Bronchial epithelial cell (primary cell): ENCODE measurements at regions not wholly inside any gene's neighbourhood (a gene's known extent, or its start where the extent isn't known, plus 50 kb on each side); places are given as distances from the start of the nearest gene placed in this dataset.
"Not testable (repeated sequence)": the region's sequence is repeated elsewhere in the genome, so short reads cannot be mapped to it uniquely, and the experiment has no call there.

ENCODE experiments used
- DNase-seq: peaks from one replicate; pipeline ENCODE4 v3.0.0-alpha.2; 2010; ENCODE audit warnings: low read depth
- FAIRE-seq: peaks from 2 replicates; lab custom pipeline; 2011; peaks lifted over from hg19 to GRCh38; lab: Jason Lieb, UNC
- H3K27me3 ChIP-seq: 2 replicates; pipeline ENCODE4 v1.5.1; 2011; ENCODE audit warnings: low read length; ENCODE audit not compliant: control insufficient read depth, insufficient read depth
- H3K36me3 ChIP-seq: 2 replicates; pipeline ENCODE4 v1.5.1; 2011; ENCODE audit warnings: low read length; ENCODE audit not compliant: control insufficient read depth, insufficient read depth
- H3K4me3 ChIP-seq: 2 replicates; pipeline ENCODE4 v1.5.1; 2011; ENCODE audit warnings: mild to moderate bottlenecking, low read depth, low read length, control low read depth
- CTCF ChIP-seq: IDR thresholded peaks from 2 replicates; pipeline ENCODE4 v1.5.1; 2011; ENCODE audit warnings: mild to moderate bottlenecking, moderate library complexity, low read length, control low read depth, inconsistent platforms; ENCODE audit not compliant: insufficient read depth, severe bottlenecking

- no peaks in the 10 kb centered on the region for H3K27me3 ChIP-seq
- no peak for TF ChIP-seq CTCF
- FAIRE-seq, result no peak
- no peak for DNase-seq
- no peaks in the 10 kb centered on the region for H3K36me3 ChIP-seq
- H3K4me3 ChIP-seq, result no peak overlapping the region
These were observed 741.8 kb upstream of the MIR17HG start for GRCh38 chr13:90605664-90606063.

DNA sequence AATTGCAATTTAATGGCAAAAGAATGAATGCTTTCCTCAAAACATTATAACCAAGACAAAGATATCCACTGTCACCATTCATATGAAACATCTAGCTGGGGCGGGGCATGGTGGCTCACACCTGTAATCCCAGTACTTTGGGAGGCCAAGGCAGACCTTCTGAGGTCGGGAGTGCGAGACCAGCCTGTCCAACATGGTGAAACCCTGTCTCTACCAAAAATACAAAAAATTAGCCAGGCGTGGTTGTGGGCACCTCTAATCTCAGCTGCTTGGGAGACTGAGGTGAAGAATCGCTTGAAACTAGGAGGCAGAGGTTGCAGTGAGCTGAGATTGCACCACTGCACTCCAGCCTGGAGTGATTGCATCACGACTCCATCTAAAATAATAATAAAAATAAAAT is 740.6 kb upstream of the MIR17HG start:
- not testable (repeated sequence) for H3K27me3 ChIP-seq, H3K4me3 ChIP-seq, H3K36me3 ChIP-seq, FAIRE-seq, DNase-seq

DNA sequence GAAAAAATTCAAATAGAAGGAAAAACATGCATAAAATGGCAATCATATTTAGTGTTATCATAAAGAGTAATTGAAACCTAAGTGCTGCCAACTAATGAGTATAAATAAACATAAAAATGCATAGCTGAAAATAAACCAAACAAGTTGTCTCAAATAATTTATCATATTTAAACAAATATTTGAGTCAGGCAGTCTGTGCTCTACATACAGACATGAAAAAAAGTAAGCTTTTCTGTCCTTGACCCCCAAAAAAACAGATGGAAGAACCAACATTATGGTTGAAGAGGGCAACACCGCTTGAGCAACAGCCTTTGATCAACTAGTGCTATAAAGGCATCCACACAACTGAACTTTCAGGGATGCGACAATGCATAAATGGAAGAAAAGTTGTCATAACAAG is 735.1 kb upstream of the MIR17HG start:
- no peak for FAIRE-seq
- no peaks in the 10 kb centered on the region for H3K27me3 ChIP-seq
- TF ChIP-seq CTCF, result no peak
- H3K4me3 ChIP-seq, result no peak overlapping the region
- H3K36me3 ChIP-seq, result no peaks in the 10 kb centered on the region
- DNase-seq, result no peak

- Histone ChIP-seq H3K36me3 (no peaks in the 10 kb centered on the region), H3K27me3 (no peaks in the 10 kb centered on the region), H3K4me3 (no peak overlapping the region)
- TF ChIP-seq CTCF, result no peak
- FAIRE-seq, result no peak
- DNase-seq, result no peak
These were observed 734.3 kb upstream of the MIR17HG start for GRCh38 chr13:90613076-90613795.

DNA sequence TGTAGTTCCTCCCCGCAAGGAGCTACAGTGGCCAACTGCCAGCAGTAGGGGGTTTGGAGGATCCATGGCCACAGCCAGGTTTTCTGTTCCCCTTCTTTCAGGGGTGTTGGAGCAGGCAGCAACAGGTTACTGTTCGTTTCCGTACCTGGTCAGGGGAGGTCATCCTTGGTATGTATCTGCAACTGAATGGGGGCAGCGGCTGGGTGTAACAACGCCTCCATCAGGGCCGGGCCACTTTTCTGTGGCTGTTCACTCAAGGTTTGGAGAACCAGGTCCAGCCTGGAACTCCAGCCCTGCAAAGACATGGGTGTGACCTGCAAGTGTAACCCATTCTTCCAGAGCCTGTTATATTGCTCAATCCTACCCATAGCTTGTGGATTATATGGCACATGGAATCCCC is 732.3 kb upstream of the MIR17HG start:
- no peak for FAIRE-seq

DNA sequence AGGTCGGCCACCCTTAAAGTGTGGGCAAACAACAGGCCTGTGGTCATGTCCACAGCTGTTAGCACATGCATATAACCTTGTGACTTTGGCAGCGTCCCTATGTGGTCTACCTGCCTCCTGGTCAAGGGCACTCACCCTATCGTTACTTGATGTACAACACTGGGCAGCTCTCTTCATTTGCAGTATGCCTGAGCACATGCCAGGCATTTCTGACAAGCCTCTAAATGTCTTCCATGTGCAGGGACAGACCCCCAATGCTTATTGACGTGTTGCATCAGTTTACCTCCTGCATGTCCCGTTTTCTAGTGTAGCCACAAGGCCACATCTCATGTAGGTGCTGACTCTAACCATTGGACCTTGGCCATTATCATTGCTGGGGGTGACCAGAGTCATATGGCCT is 731.7 kb upstream of the MIR17HG start:
- no peak for TF ChIP-seq CTCF
- H3K4me3 ChIP-seq, result no peak overlapping the region
- DNase-seq, result no peak
- no peaks in the 10 kb centered on the region for H3K36me3 ChIP-seq
- no peak for FAIRE-seq
- H3K27me3 ChIP-seq, result no peaks in the 10 kb centered on the region

More for the DNA sequence above, 732.3 kb upstream of the MIR17HG start:
- Histone ChIP-seq H3K36me3 (no peaks in the 10 kb centered on the region), H3K27me3 (no peaks in the 10 kb centered on the region), H3K4me3 (no peak overlapping the region)
- no peak for DNase-seq
- no peak for TF ChIP-seq CTCF
